Neural cell (in vitro differentiated cells): ENCODE measurements at regions not wholly inside any gene's neighbourhood (a gene's known extent, or its start where the extent isn't known, plus 50 kb on each side); places are given as distances from the start of the nearest gene placed in this dataset.
"Not testable (repeated sequence)": the region's sequence is repeated elsewhere in the genome, so short reads cannot be mapped to it uniquely, and the experiment has no call there.

Experiments used
- EP300 ChIP-seq: fragments of 450-650 bp; conservative IDR thresholded peaks from 2 replicates; pipeline ENCODE4 v1.6.1; 2014; ENCODE audit warnings: antibody characterized with exemption, mild to moderate bottlenecking, moderate library complexity; ENCODE audit not compliant: poor library complexity, severe bottlenecking
- EZH2 ChIP-seq: fragments of 200-600, 300-800 bp; shearing (Covaris generic), sonication (generic); IDR thresholded peaks from 2 replicates; pipeline ENCODE4 v1.6.1; 2014; ENCODE audit warnings: antibody characterized with exemption, low read length, borderline replicate concordance, mild to moderate bottlenecking; ENCODE audit not compliant: insufficient read depth, poor library complexity, severe bottlenecking
- POLR2AphosphoS5 ChIP-seq: IDR thresholded peaks from 2 replicates; pipeline ENCODE4 v1.6.1; 2012
- TAF1 ChIP-seq: IDR thresholded peaks from 2 replicates; pipeline ENCODE4 v1.6.1; 2012; ENCODE audit warnings: low read depth
- TF ChIP-seq, protein P1 (sequence below): fragments of 450-650 bp; IDR thresholded peaks from 2 replicates; pipeline ENCODE4 v1.5.1; 2014; ENCODE audit warnings: antibody characterized with exemption, mild to moderate bottlenecking, moderate library complexity; ENCODE audit not compliant: poor library complexity, severe bottlenecking
- TF ChIP-seq, protein P2 (sequence below): IDR thresholded peaks from 2 replicates; pipeline ENCODE4 v1.6.1; 2012; ENCODE audit warnings: borderline replicate concordance

DNA sequence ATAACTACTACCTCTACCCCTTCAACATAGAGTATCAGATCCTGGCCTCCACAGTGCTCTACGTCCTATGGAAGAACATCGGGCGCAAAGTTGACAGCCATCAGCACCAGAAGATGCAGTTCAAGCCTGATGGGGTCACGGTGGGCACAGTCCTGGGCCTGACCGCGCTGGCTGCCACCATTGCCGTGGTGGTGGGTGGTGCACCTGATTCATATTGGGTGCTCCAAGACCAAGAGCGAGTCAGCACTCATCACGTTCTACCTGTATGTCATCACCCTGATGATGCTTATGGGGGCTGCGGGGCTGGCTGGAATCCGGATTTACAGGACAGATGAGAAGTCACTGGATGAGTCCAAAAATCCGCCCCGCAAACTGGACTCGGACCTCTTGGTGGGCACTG is 846.4 kb downstream of the RPIA start:
- TF ChIP-seq, protein P1, sequence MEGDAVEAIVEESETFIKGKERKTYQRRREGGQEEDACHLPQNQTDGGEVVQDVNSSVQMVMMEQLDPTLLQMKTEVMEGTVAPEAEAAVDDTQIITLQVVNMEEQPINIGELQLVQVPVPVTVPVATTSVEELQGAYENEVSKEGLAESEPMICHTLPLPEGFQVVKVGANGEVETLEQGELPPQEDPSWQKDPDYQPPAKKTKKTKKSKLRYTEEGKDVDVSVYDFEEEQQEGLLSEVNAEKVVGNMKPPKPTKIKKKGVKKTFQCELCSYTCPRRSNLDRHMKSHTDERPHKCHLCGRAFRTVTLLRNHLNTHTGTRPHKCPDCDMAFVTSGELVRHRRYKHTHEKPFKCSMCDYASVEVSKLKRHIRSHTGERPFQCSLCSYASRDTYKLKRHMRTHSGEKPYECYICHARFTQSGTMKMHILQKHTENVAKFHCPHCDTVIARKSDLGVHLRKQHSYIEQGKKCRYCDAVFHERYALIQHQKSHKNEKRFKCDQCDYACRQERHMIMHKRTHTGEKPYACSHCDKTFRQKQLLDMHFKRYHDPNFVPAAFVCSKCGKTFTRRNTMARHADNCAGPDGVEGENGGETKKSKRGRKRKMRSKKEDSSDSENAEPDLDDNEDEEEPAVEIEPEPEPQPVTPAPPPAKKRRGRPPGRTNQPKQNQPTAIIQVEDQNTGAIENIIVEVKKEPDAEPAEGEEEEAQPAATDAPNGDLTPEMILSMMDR, result not testable (repeated sequence)
- TF ChIP-seq, protein P2, sequence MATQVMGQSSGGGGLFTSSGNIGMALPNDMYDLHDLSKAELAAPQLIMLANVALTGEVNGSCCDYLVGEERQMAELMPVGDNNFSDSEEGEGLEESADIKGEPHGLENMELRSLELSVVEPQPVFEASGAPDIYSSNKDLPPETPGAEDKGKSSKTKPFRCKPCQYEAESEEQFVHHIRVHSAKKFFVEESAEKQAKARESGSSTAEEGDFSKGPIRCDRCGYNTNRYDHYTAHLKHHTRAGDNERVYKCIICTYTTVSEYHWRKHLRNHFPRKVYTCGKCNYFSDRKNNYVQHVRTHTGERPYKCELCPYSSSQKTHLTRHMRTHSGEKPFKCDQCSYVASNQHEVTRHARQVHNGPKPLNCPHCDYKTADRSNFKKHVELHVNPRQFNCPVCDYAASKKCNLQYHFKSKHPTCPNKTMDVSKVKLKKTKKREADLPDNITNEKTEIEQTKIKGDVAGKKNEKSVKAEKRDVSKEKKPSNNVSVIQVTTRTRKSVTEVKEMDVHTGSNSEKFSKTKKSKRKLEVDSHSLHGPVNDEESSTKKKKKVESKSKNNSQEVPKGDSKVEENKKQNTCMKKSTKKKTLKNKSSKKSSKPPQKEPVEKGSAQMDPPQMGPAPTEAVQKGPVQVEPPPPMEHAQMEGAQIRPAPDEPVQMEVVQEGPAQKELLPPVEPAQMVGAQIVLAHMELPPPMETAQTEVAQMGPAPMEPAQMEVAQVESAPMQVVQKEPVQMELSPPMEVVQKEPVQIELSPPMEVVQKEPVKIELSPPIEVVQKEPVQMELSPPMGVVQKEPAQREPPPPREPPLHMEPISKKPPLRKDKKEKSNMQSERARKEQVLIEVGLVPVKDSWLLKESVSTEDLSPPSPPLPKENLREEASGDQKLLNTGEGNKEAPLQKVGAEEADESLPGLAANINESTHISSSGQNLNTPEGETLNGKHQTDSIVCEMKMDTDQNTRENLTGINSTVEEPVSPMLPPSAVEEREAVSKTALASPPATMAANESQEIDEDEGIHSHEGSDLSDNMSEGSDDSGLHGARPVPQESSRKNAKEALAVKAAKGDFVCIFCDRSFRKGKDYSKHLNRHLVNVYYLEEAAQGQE, result not testable (repeated sequence)
- TF ChIP-seq POLR2AphosphoS5, EZH2, EP300, TAF1: not testable (repeated sequence)
